Nucleus accumbens (tissue), 56 donors: ENCODE measurements at regions not wholly inside any gene's neighbourhood (a gene's known extent, or its start where the extent isn't known, plus 50 kb on each side); places are given as distances from the start of the nearest gene placed in this dataset.

Experiments used
- DNase-seq, 56 donors: peaks; one replicate each; lab custom pipeline; 2025; lab: John Stamatoyannopoulos, UW

- no peak for DNase-seq
These were observed 314.2 kb downstream of the OLFM4 start for GRCh38 chr13:53342623-53343360.

- DNase-seq: peak in 4 of 56 donors; percentile 0 to 25 (median 0)
These were observed 314.7 kb downstream of the OLFM4 start for GRCh38 chr13:53343361-53343744.

- no peak for DNase-seq
These were observed 322.4 kb downstream of the OLFM4 start for GRCh38 chr13:53351021-53351420.

GRCh38 chr13:53357582-53357981, 329.0 kb downstream of the OLFM4 start:
- no peak for DNase-seq

- no peak for DNase-seq
These were observed 340.3 kb downstream of the OLFM4 start for GRCh38 chr13:53368948-53369347.

GRCh38 chr13:53379485-53379884, 350.9 kb downstream of the OLFM4 start:
- DNase-seq: no peak

- no peak for DNase-seq
These were observed 353.4 kb downstream of the OLFM4 start for GRCh38 chr13:53382008-53382407.

GRCh38 chr13:53398051-53398450, 369.4 kb downstream of the OLFM4 start:
- no peak for DNase-seq

- DNase-seq: no peak
These were observed 377.0 kb downstream of the OLFM4 start for GRCh38 chr13:53405616-53406015.

GRCh38 chr13:53408306-53408705, 379.7 kb downstream of the OLFM4 start:
- no peak for DNase-seq

GRCh38 chr13:53408847-53409568, 380.4 kb downstream of the OLFM4 start:
- DNase-seq: no peak

- DNase-seq: no peak
These were observed 382.9 kb downstream of the OLFM4 start for GRCh38 chr13:53411463-53411862.

- DNase-seq: no peak
These were observed 386.5 kb downstream of the OLFM4 start for GRCh38 chr13:53415135-53415534.

GRCh38 chr13:53417601-53418000, 389.0 kb downstream of the OLFM4 start:
- no peak for DNase-seq

- no peak for DNase-seq
These were observed 393.8 kb downstream of the OLFM4 start for GRCh38 chr13:53422415-53422814.

GRCh38 chr13:53436396-53436795, 407.8 kb downstream of the OLFM4 start:
- no peak for DNase-seq

- DNase-seq: no peak
These were observed 411.0 kb downstream of the OLFM4 start for GRCh38 chr13:53439439-53440225.

GRCh38 chr13:53442979-53443378, 414.4 kb downstream of the OLFM4 start:
- no peak for DNase-seq

- DNase-seq: peak in 9 of 56 donors; percentile 1 to 10 (median 3)
These were observed 417.1 kb downstream of the OLFM4 start for GRCh38 chr13:53445686-53446085.

GRCh38 chr13:53447456-53447855, 418.8 kb downstream of the OLFM4 start:
- DNase-seq: no peak

- DNase-seq: peak in 1 of 56 donors; percentile 1
These were observed 419.2 kb downstream of the OLFM4 start for GRCh38 chr13:53447863-53448262.
